IMR-90 (cell line): ENCODE measurements at regions not wholly inside any gene's neighbourhood (a gene's known extent, or its start where the extent isn't known, plus 50 kb on each side); places are given as distances from the start of the nearest gene placed in this dataset.

ENCODE experiments used
- ATAC-seq: fragments of 200-7000 bp; cut with Tn5 transposase; 2 replicates; pipeline ENCODE4 v1.9.1; 2020; ENCODE audit warnings: low read depth, mild to moderate bottlenecking, moderate library complexity
- BruUV-seq: library from RNA; stranded (reverse); fragments of 400-500 nt; replicated peaks from 2 replicates; lab custom pipeline; 2021; lab: Mats Ljungman, UMichigan
- CTCF ChIA-PET: fragments of 300-600 bp; formaldehyde crosslinking; extraction: SDS; loops from one replicate; lab custom pipeline; 2021; ENCODE audit warnings: antibody characterized with exemption; lab: Yijun Ruan, JAX
- POLR2A ChIA-PET: fragments of 300-600 bp; sonication (Branson Sonifier 250); formaldehyde crosslinking; loops from one replicate; lab custom pipeline; 2022; ENCODE audit warnings: antibody characterized with exemption; ENCODE audit not compliant: unreplicated experiment; lab: Charles Lee
- DNase-seq: peaks from one replicate; pipeline ENCODE4 v3.0.0; 2013
- H2AFZ ChIP-seq: replicated peaks from 2 replicates; pipeline ENCODE3; 2013; ENCODE audit warnings: low read length, mild to moderate bottlenecking; ENCODE audit not compliant: poor library complexity
- H2AK5ac ChIP-seq: 2 replicates; pipeline ENCODE4 v1.6.1; 2013; ENCODE audit warnings: low read depth, low read length, inconsistent platforms
- H2AK9ac ChIP-seq: replicated peaks from 2 replicates; pipeline ENCODE3; 2013; ENCODE audit warnings: mild to moderate bottlenecking, low read depth, low read length, moderate library complexity; ENCODE audit not compliant: poor library complexity
- H2BK120ac ChIP-seq: 2 replicates; pipeline ENCODE4 v1.6.1; 2013; ENCODE audit warnings: low read depth, low read length, inconsistent platforms
- H2BK15ac ChIP-seq: 3 replicates; pipeline ENCODE4 v1.6.1; 2013; ENCODE audit warnings: low read depth, low read length, inconsistent platforms
- H2BK20ac ChIP-seq: 2 replicates; pipeline ENCODE4 v1.6.1; 2013; ENCODE audit warnings: low read depth, mild to moderate bottlenecking, inconsistent platforms, low read length, moderate library complexity
- H2BK5ac ChIP-seq: 2 replicates; pipeline ENCODE4 v1.6.1; 2013; ENCODE audit warnings: mild to moderate bottlenecking, low read depth, low read length, inconsistent platforms; ENCODE audit not compliant: poor library complexity, severe bottlenecking
- H3K14ac ChIP-seq: replicated peaks from 2 replicates; pipeline ENCODE4 v1.6.1; 2013; ENCODE audit warnings: low read depth, low read length, inconsistent platforms
- H3K18ac ChIP-seq: 2 replicates; pipeline ENCODE4 v1.6.1; 2013; ENCODE audit warnings: low read depth, low read length, control low read depth
- H3K23ac ChIP-seq: 2 replicates; pipeline ENCODE4 v1.6.1; 2013; ENCODE audit warnings: low read depth, low read length, inconsistent platforms
- H3K27ac ChIP-seq: 2 replicates; pipeline ENCODE4 v1.5.1; 2013; ENCODE audit warnings: mild to moderate bottlenecking, control low read depth, low read length; ENCODE audit not compliant: insufficient read depth
- H3K27me3 ChIP-seq: 2 replicates; pipeline ENCODE4 v1.6.1; 2013; ENCODE audit warnings: low read length; ENCODE audit not compliant: control insufficient read depth, insufficient read depth
- H3K36me3 ChIP-seq: 2 replicates; pipeline ENCODE4 v1.6.1; 2013; ENCODE audit warnings: low read length, mixed read lengths; ENCODE audit not compliant: control insufficient read depth, insufficient read depth
- H3K4ac ChIP-seq: 2 replicates; pipeline ENCODE4 v1.6.1; 2013; ENCODE audit warnings: low read depth, low read length, inconsistent platforms
- H3K4me1 ChIP-seq: 2 replicates; pipeline ENCODE4 v1.6.1; 2013; ENCODE audit warnings: low read length, mixed read lengths; ENCODE audit not compliant: control insufficient read depth, insufficient read depth
- H3K4me2 ChIP-seq: 2 replicates; pipeline ENCODE4 v1.6.1; 2013; ENCODE audit warnings: low read depth, mild to moderate bottlenecking, control low read depth, low read length, moderate library complexity
- H3K4me3 ChIP-seq: 2 replicates; pipeline ENCODE4 v1.5.1; 2013; ENCODE audit warnings: low read depth, mild to moderate bottlenecking, control low read depth, low read length, moderate library complexity; ENCODE audit not compliant: insufficient read depth
- H3K56ac ChIP-seq: 2 replicates; pipeline ENCODE4 v1.6.1; 2013; ENCODE audit warnings: low read length, inconsistent platforms; ENCODE audit not compliant: insufficient read depth; ENCODE audit errors: extremely low read depth
- H3K79me1 ChIP-seq, 2 experiments: 2 replicates each; pipeline ENCODE4 v1.6.1; 2013; ENCODE audit warnings: low read length in 2 of 2, inconsistent platforms in 1 of 2, low read depth in 1 of 2
- H3K9ac ChIP-seq: 2 replicates; pipeline ENCODE4 v1.6.1; 2013; ENCODE audit warnings: low read depth, low read length, control low read depth
- H3K9me1 ChIP-seq: 2 replicates; pipeline ENCODE4 v1.6.1; 2013; ENCODE audit warnings: low read length, inconsistent platforms; ENCODE audit not compliant: insufficient read depth
- H3K9me3 ChIP-seq: 2 replicates; pipeline ENCODE4 v1.6.1; 2013; ENCODE audit warnings: low read length; ENCODE audit not compliant: control insufficient read depth, insufficient read depth
- H4K20me1 ChIP-seq: 2 replicates; pipeline ENCODE4 v1.6.1; 2013; ENCODE audit warnings: low read length, inconsistent platforms; ENCODE audit not compliant: insufficient read depth
- H4K5ac ChIP-seq: 2 replicates; pipeline ENCODE4 v1.6.1; 2013; ENCODE audit warnings: mild to moderate bottlenecking, low read depth, low read length, control low read depth
- H4K8ac ChIP-seq, 2 experiments: 2 replicates each; pipeline ENCODE4 v1.6.1; 2013; ENCODE audit warnings: low read depth in 2 of 2, low read length in 2 of 2, control low read depth in 1 of 2, inconsistent platforms in 1 of 2
- H4K91ac ChIP-seq: 2 replicates; pipeline ENCODE4 v1.6.1; 2013; ENCODE audit warnings: low read depth, low read length, inconsistent platforms; ENCODE audit not compliant: insufficient read depth
- CHD1 ChIP-seq: IDR thresholded peaks from 2 replicates; pipeline ENCODE4 v1.6.1; 2012; ENCODE audit warnings: low read depth, low read length, improper control_type of control experiment
- CTCF ChIP-seq: conservative IDR thresholded peaks from 2 replicates; pipeline ENCODE4 v1.5.1; 2012; ENCODE audit warnings: mild to moderate bottlenecking, low read depth, low read length, improper control_type of control experiment
- FOS ChIP-seq: fragments of 150-350 bp; IDR thresholded peaks from 2 replicates; pipeline ENCODE4 v1.6.1; 2016; ENCODE audit warnings: low read depth, low read length
- MXI1 ChIP-seq: IDR thresholded peaks from 2 replicates; pipeline ENCODE4 v1.6.1; 2012; ENCODE audit warnings: low read depth, mild to moderate bottlenecking, low read length, moderate library complexity, borderline replicate concordance
- POLR2A ChIP-seq: IDR thresholded peaks from 2 replicates; pipeline ENCODE4 v1.6.1; 2012; ENCODE audit warnings: mild to moderate bottlenecking, low read depth, low read length
- RFX5 ChIP-seq: IDR thresholded peaks from 2 replicates; pipeline ENCODE4 v1.8.0; 2012; ENCODE audit warnings: low read depth, mild to moderate bottlenecking, low read length, moderate library complexity
- SMC3 ChIP-seq: fragments of 150-350 bp; IDR thresholded peaks from 2 replicates; pipeline ENCODE4 v1.6.1; 2016; ENCODE audit warnings: low read depth, mild to moderate bottlenecking, antibody characterized with exemption, low read length, moderate library complexity
- USF2 ChIP-seq: fragments of 150-350 bp; IDR thresholded peaks from 2 replicates; pipeline ENCODE4 v1.6.1; 2017; ENCODE audit warnings: mild to moderate bottlenecking, antibody characterized with exemption, low read length, low read depth
- WGBS, 2 experiments: methylation state at CpG; one replicate each; pipeline versions ENCODE4 v1.1.5 to v1.1.7; 2013; ENCODE audit warnings: missing lambda C conversion rate in 2 of 2; ENCODE audit not compliant: insufficient read length in 1 of 2; ENCODE audit errors: extremely low coverage in 2 of 2; 5-methylcytosine and 5-hydroxymethylcytosine counted together
- dilution Hi-C: fragments of 300-500 bp; cut with HindIII; formaldehyde crosslinking; loops from one replicate; pipeline ENCODE4 v1.14.3; 2018; ENCODE audit warnings: low sequenced_read_pairs; ENCODE audit not compliant: unreplicated experiment
- in situ Hi-C: fragments of 300-500 bp; cut with MboI; formaldehyde crosslinking; loops from 3 replicates; pipeline ENCODE4 v1.14.3; 2019; ENCODE audit warnings: low sequenced_read_pairs, inconsistent platforms, mixed read lengths
- intact Hi-C: fragments of 100-400 bp; cut with micrococcal nuclease; formaldehyde crosslinking; loops from 2 replicates; pipeline ENCODE4 v1.10.0; 2022

- no peak overlapping the region for H3K56ac ChIP-seq
- no peak overlapping the region for H3K4ac ChIP-seq
- H4K20me1 ChIP-seq = no peaks in the 10 kb centered on the region
- dilution Hi-C loops (no loop called here), in situ Hi-C loops (loop anchor here (10.0 kb wide), 1 partner anchor 298 kb away; no protein-coding TSS in a partner anchor), intact Hi-C loops (no loop called here)
- no peak overlapping the region for H3K9ac ChIP-seq
- WGBS, 2 experiments = 60% methylated on average over 1 of the region's 7 CpGs; no CpG with 5 or more reads in 1 of the 2 experiments
- H3K36me3 ChIP-seq = no peaks in the 10 kb centered on the region
- H3K4me2 ChIP-seq = no peak overlapping the region
- no peak overlapping the region for H4K5ac ChIP-seq
- H3K4me1 ChIP-seq = no peaks in the 10 kb centered on the region
- no peak overlapping the region for H3K4me3 ChIP-seq
- H4K8ac ChIP-seq = no peak overlapping the region
- no peaks in the 10 kb centered on the region for H3K9me3 ChIP-seq
- H3K23ac ChIP-seq = no peak overlapping the region
- H3K27me3 ChIP-seq = peaks cover 8% of the 10 kb centered on the region
- TF ChIP-seq CTCF (no peak), POLR2A (no peak), SMC3 (no peak), USF2 (no peak), FOS (no peak), RFX5 (no peak), MXI1 (no peak), CHD1 (no peak)
- H4K91ac ChIP-seq = no peak overlapping the region
- H2BK120ac ChIP-seq = no peak overlapping the region
- H3K18ac ChIP-seq = no peak overlapping the region
- H3K9me1 ChIP-seq = no peaks in the 10 kb centered on the region
- no peaks in the 10 kb centered on the region for H3K79me1 ChIP-seq
- no peak overlapping the region for H2BK15ac ChIP-seq
- no peak overlapping the region for H2BK5ac ChIP-seq
- CTCF ChIA-PET = interaction anchor here (1.0 kb wide), 1 partner anchor 28 kb away, joined by 4 read pairs; no protein-coding TSS in a partner anchor
- no peak overlapping the region for H2AFZ ChIP-seq
- H3K14ac ChIP-seq = no peak overlapping the region
- H2AK9ac ChIP-seq = no peak overlapping the region
- POLR2A ChIA-PET = no interaction called here
- H3K27ac ChIP-seq = no peak overlapping the region
- DNase-seq (no peak), ATAC-seq (no peak)
- no peak overlapping the region for H2BK20ac ChIP-seq
- H2AK5ac ChIP-seq = no peak overlapping the region
- BruUV-seq = no TSS peak
Observed at GRCh38 chr9:14466429-14466818, 152.5 kb upstream of the NFIB start.
